ENCODE measurements at regions not wholly inside any gene's neighbourhood (a gene's known extent, or its start where the extent isn't known, plus 50 kb on each side); places are given as distances from the start of the nearest gene placed in this dataset.

- no peak for DNase-seq (ENCODE audit: low spot score)
Measured at GRCh38 chr21:34022627-34023335, 50.6 kb upstream of the MRPS6 start.

- no peak for DNase-seq (ENCODE audit: low spot score)
Measured at GRCh38 chr21:34021726-34022125, 51.7 kb upstream of the MRPS6 start.

- DNase-seq (ENCODE audit: low spot score) = no peak
Measured at GRCh38 chr21:34020983-34021553, 52.3 kb upstream of the MRPS6 start.

- DNase-seq (ENCODE audit: low spot score) = no peak
Measured at GRCh38 chr21:34020005-34020847, 53.2 kb upstream of the MRPS6 start.

GRCh38 chr21:34019402-34019801 lies 54.0 kb upstream of the MRPS6 start:
- DNase-seq (ENCODE audit: low spot score) = no peak

- no peak for DNase-seq (ENCODE audit: low spot score)
Measured at GRCh38 chr21:34018910-34019309, 54.5 kb upstream of the MRPS6 start.

- no peak for DNase-seq (ENCODE audit: low spot score)
Measured at GRCh38 chr21:34018185-34018584, 55.2 kb upstream of the MRPS6 start.

GRCh38 chr21:34017039-34017961 lies 56.1 kb upstream of the MRPS6 start:
- DNase-seq (ENCODE audit: low spot score) = no peak

GRCh38 chr21:34012640-34013039 lies 60.7 kb upstream of the MRPS6 start:
- DNase-seq (ENCODE audit: low spot score) = no peak

GRCh38 chr21:34011660-34012059 lies 61.7 kb upstream of the MRPS6 start:
- no peak for DNase-seq (ENCODE audit: low spot score)

- DNase-seq (ENCODE audit: low spot score) = no peak
Measured at GRCh38 chr21:34009193-34009592, 64.2 kb upstream of the MRPS6 start.

GRCh38 chr21:34008618-34009017 lies 64.8 kb upstream of the MRPS6 start:
- no peak for DNase-seq (ENCODE audit: low spot score)

- no peak for DNase-seq (ENCODE audit: low spot score)
Measured at GRCh38 chr21:34006611-34007168, 66.7 kb upstream of the MRPS6 start.

GRCh38 chr21:34004974-34005373 lies 68.4 kb upstream of the MRPS6 start:
- DNase-seq (ENCODE audit: low spot score) = no peak

- no peak for DNase-seq (ENCODE audit: low spot score)
Measured at GRCh38 chr21:34004013-34004938, 69.1 kb upstream of the MRPS6 start.

- no peak for DNase-seq (ENCODE audit: low spot score)
Measured at GRCh38 chr21:34003428-34003827, 70.0 kb upstream of the MRPS6 start.

- DNase-seq (ENCODE audit: low spot score) = no peak
Measured at GRCh38 chr21:34000375-34000774, 73.0 kb upstream of the MRPS6 start.

- no peak for DNase-seq (ENCODE audit: low spot score)
Measured at GRCh38 chr21:33998809-33999208, 74.6 kb upstream of the MRPS6 start.

GRCh38 chr21:33998402-33998801 lies 75.0 kb upstream of the MRPS6 start:
- DNase-seq (ENCODE audit: low spot score) = no peak

- no peak for DNase-seq (ENCODE audit: low spot score)
Measured at GRCh38 chr21:33997436-33997835, 75.9 kb upstream of the MRPS6 start.

GRCh38 chr21:33994373-33994772 lies 78.8 kb upstream of the ATP5PO start:
- no peak for DNase-seq (ENCODE audit: low spot score)
